Brain microvascular endothelial cell (primary cell): ENCODE measurements at regions not wholly inside any gene's neighbourhood (a gene's known extent, or its start where the extent isn't known, plus 50 kb on each side); places are given as distances from the start of the nearest gene placed in this dataset.

Experiments
- DNase-seq: peaks from one replicate; pipeline ENCODE4 v3.0.0-alpha.2; 2020
- H3K27ac ChIP-seq: fragments of 250-450 bp; sonication (Bioruptor Pico); 2 replicates; pipeline ENCODE4 v1.5.1; 2020; ENCODE audit warnings: mild to moderate bottlenecking, moderate library complexity
- H3K27me3 ChIP-seq: fragments of 250-450 bp; sonication (Bioruptor Pico); replicated peaks from 2 replicates; pipeline ENCODE4 v1.5.1; 2020; ENCODE audit warnings: mild to moderate bottlenecking
- H3K36me3 ChIP-seq: fragments of 250-450 bp; sonication (Bioruptor Pico); replicated peaks from 2 replicates; pipeline ENCODE4 v1.5.1; 2020; ENCODE audit warnings: mild to moderate bottlenecking
- H3K4me3 ChIP-seq: 2 replicates; pipeline ENCODE4 v1.5.1; 2011; ENCODE audit warnings: low read depth, mild to moderate bottlenecking, control low read depth, low read length, moderate library complexity
- CTCF ChIP-seq: IDR thresholded peaks from 2 replicates; pipeline ENCODE4 v1.5.1; 2011; ENCODE audit warnings: low read depth, mild to moderate bottlenecking, moderate library complexity, low read length, control low read depth, inconsistent platforms; ENCODE audit errors: missing control alignments
- in situ Hi-C: cut with HindIII; loops from 2 replicates; pipeline ENCODE4 v1.10.0; 2017; ENCODE audit warnings: low sequenced_read_pairs, low pct_ligation_motif_present

- H3K36me3 ChIP-seq, result no peaks in the 10 kb centered on the region
- no peak overlapping the region for H3K4me3 ChIP-seq
- in situ Hi-C loops, result no loop called here
- H3K27me3 ChIP-seq, result no peaks in the 10 kb centered on the region
- no peak overlapping the region for H3K27ac ChIP-seq
- DNase-seq, result no peak
- TF ChIP-seq CTCF, result no peak
These were observed 849.6 kb upstream of the MBL2 start for GRCh38 chr10:53622201-53622600.

- no peak overlapping the region for H3K27ac ChIP-seq
These were observed 847.1 kb upstream of the MBL2 start for GRCh38 chr10:53619671-53620070.

GRCh38 chr10:53607691-53608090 lies 835.1 kb upstream of the MBL2 start:
- in situ Hi-C loops, result no loop called here
- H3K27ac ChIP-seq, result no peak overlapping the region
- H3K4me3 ChIP-seq, result no peak overlapping the region
- no peak for DNase-seq
- no peaks in the 10 kb centered on the region for H3K27me3 ChIP-seq
- TF ChIP-seq CTCF, result no peak
- no peaks in the 10 kb centered on the region for H3K36me3 ChIP-seq

More at GRCh38 chr10:53619671-53620070, 847.1 kb upstream of the MBL2 start:
- DNase-seq, result no peak
- H3K27me3 ChIP-seq, result no peaks in the 10 kb centered on the region
- in situ Hi-C loops, result no loop called here
- TF ChIP-seq CTCF, result no peak
- H3K36me3 ChIP-seq, result no peaks in the 10 kb centered on the region
- no peak overlapping the region for H3K4me3 ChIP-seq

- in situ Hi-C loops, result no loop called here
- Histone ChIP-seq H3K36me3 (no peaks in the 10 kb centered on the region), H3K27ac (no peak overlapping the region), H3K4me3 (no peak overlapping the region), H3K27me3 (no peaks in the 10 kb centered on the region)
- TF ChIP-seq CTCF, result no peak
- no peak for DNase-seq
These were observed 834.4 kb upstream of the MBL2 start for GRCh38 chr10:53606981-53607380.

GRCh38 chr10:53601260-53601875 lies 828.8 kb upstream of the MBL2 start:
- Histone ChIP-seq H3K4me3 (no peak overlapping the region), H3K27ac (no peak overlapping the region), H3K36me3 (no peaks in the 10 kb centered on the region), H3K27me3 (no peaks in the 10 kb centered on the region)
- TF ChIP-seq CTCF, result peak; percentile 74
- peak; percentile 8 for DNase-seq
- in situ Hi-C loops, result no loop called here

GRCh38 chr10:53598914-53599313 lies 826.3 kb upstream of the MBL2 start:
- Histone ChIP-seq H3K4me3 (no peak overlapping the region), H3K36me3 (no peaks in the 10 kb centered on the region), H3K27ac (no peak overlapping the region), H3K27me3 (no peaks in the 10 kb centered on the region)
- in situ Hi-C loops, result no loop called here
- no peak for TF ChIP-seq CTCF
- DNase-seq, result no peak
